ENCODE measurements at regions not wholly inside any gene's neighbourhood (a gene's known extent, or its start where the extent isn't known, plus 50 kb on each side); places are given as distances from the start of the nearest gene placed in this dataset.

DNA sequence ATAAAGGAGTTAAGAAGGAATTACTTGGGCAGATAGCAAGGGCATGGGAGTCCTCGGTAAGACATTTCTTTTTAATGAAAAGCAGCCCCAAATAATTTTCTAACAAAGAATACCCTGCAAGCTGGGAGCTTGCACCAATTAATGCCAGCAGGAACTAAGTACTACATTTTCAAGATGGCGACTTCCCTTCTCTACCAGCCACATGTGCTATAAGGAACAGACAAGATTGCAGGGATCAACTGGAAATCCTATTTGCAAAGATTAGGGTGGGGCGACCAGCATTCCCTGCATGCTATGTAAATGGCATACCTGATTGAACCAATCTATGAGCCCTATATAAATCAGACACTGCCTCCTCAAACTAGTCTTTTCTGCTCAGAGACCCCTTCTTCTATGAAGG lies 827.5 kb downstream of the ADCYAP1 start:
- TF ChIP-seq, protein P1, sequence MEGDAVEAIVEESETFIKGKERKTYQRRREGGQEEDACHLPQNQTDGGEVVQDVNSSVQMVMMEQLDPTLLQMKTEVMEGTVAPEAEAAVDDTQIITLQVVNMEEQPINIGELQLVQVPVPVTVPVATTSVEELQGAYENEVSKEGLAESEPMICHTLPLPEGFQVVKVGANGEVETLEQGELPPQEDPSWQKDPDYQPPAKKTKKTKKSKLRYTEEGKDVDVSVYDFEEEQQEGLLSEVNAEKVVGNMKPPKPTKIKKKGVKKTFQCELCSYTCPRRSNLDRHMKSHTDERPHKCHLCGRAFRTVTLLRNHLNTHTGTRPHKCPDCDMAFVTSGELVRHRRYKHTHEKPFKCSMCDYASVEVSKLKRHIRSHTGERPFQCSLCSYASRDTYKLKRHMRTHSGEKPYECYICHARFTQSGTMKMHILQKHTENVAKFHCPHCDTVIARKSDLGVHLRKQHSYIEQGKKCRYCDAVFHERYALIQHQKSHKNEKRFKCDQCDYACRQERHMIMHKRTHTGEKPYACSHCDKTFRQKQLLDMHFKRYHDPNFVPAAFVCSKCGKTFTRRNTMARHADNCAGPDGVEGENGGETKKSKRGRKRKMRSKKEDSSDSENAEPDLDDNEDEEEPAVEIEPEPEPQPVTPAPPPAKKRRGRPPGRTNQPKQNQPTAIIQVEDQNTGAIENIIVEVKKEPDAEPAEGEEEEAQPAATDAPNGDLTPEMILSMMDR (IDR thresholded peaks at IDR 0.05; ENCODE audit: insufficient read depth, low read length): no peak
- TF ChIP-seq REST (IDR thresholded peaks at IDR 0.05; ENCODE audit: insufficient replicate concordance, low read depth) (no peak), GABPA (IDR thresholded peaks at IDR 0.05; ENCODE audit: low read depth) (no peak), POLR2AphosphoS5 (IDR thresholded peaks at IDR 0.05; ENCODE audit: low read depth) (no peak), SPI1 (IDR thresholded peaks at IDR 0.05; ENCODE audit: borderline replicate concordance, low read depth) (no peak)

All from HL-60 (cell line).